ENCODE measurements at regions not wholly inside any gene's neighbourhood (a gene's known extent, or its start where the extent isn't known, plus 50 kb on each side); places are given as distances from the start of the nearest gene placed in this dataset.

DNA sequence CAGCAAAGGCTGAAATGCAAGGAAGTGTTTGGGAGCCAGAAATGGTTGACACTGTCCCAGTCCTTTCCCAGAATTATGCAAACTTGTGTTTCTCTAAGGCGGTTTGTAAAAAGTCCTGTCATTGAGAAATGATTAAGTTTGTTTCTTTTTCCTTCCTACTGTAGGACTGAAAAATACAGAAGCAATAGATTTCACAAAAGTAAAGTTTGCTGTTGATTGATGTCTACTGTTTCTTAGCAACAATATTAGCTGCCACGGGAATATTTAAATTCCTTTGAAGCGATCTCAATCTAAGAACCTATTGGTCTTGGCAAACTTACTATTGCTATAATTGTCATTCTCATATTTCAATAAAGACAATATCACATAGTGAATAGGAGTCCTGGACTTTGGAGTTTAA, 100.7 kb upstream of the IL12A start:
- TF ChIP-seq, protein P1, sequence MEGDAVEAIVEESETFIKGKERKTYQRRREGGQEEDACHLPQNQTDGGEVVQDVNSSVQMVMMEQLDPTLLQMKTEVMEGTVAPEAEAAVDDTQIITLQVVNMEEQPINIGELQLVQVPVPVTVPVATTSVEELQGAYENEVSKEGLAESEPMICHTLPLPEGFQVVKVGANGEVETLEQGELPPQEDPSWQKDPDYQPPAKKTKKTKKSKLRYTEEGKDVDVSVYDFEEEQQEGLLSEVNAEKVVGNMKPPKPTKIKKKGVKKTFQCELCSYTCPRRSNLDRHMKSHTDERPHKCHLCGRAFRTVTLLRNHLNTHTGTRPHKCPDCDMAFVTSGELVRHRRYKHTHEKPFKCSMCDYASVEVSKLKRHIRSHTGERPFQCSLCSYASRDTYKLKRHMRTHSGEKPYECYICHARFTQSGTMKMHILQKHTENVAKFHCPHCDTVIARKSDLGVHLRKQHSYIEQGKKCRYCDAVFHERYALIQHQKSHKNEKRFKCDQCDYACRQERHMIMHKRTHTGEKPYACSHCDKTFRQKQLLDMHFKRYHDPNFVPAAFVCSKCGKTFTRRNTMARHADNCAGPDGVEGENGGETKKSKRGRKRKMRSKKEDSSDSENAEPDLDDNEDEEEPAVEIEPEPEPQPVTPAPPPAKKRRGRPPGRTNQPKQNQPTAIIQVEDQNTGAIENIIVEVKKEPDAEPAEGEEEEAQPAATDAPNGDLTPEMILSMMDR (IDR thresholded peaks at IDR 0.05; ENCODE audit: insufficient read depth, low read length, poor library complexity, severe bottlenecking) = no peak
- no peaks in the 10 kb centered on the region for H3K27me3 ChIP-seq (ENCODE audit: control insufficient read depth, insufficient read depth, low read length)
- H3K36me3 ChIP-seq (ENCODE audit: control insufficient read depth, insufficient read depth, low read length) = no peaks in the 10 kb centered on the region
- no peak overlapping the region for H3K4me3 ChIP-seq (ENCODE audit: low read depth, low read length)
- no peak for DNase-seq (ENCODE audit: low read depth)

- H3K4me3 ChIP-seq (ENCODE audit: low read depth, low read length) = no peak overlapping the region
- DNase-seq (ENCODE audit: low read depth) = no peak
- TF ChIP-seq, protein P1 (IDR thresholded peaks at IDR 0.05; ENCODE audit: insufficient read depth, low read length, poor library complexity, severe bottlenecking) = no peak
- no peaks in the 10 kb centered on the region for H3K27me3 ChIP-seq (ENCODE audit: control insufficient read depth, insufficient read depth, low read length)
- H3K36me3 ChIP-seq (ENCODE audit: control insufficient read depth, insufficient read depth, low read length) = peaks cover 1% of the 10 kb centered on the region
Measured at GRCh38 chr3:159892171-159892795, 96.4 kb upstream of the IL12A start.

- TF ChIP-seq, protein P1 (IDR thresholded peaks at IDR 0.05; ENCODE audit: insufficient read depth, low read length, poor library complexity, severe bottlenecking) = no peak
- Histone ChIP-seq H3K4me3 (ENCODE audit: low read depth, low read length) (no peak overlapping the region), H3K36me3 (ENCODE audit: control insufficient read depth, insufficient read depth, low read length) (peaks cover 1% of the 10 kb centered on the region), H3K27me3 (ENCODE audit: control insufficient read depth, insufficient read depth, low read length) (no peaks in the 10 kb centered on the region)
- no peak for DNase-seq (ENCODE audit: low read depth)
Measured at GRCh38 chr3:159892801-159893200, 95.8 kb upstream of the IL12A start.

DNA sequence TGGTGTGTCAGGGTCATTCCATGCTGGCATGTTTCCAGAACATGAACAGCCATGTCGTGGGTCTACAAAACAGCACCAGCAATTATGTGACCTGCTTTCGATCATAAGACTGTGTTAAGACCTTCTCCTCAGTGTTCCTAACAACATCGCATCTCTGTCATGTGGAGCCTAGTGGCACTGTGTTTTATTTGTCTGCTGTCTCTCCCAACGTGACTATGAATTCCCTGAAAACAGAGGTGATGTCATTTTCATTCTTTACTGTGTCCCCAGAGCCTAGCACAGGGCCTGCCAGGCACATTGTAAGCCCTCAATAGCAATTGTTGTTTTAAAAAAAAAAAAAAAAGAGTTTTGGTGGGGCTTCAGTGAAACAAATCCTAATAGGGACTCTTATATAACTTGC, 94.2 kb upstream of the IL12A start:
- TF ChIP-seq, protein P1 (IDR thresholded peaks at IDR 0.05; ENCODE audit: insufficient read depth, low read length, poor library complexity, severe bottlenecking) = no peak
- Histone ChIP-seq H3K36me3 (ENCODE audit: control insufficient read depth, insufficient read depth, low read length) (peaks cover 1% of the 10 kb centered on the region), H3K4me3 (ENCODE audit: low read depth, low read length) (no peak overlapping the region), H3K27me3 (ENCODE audit: control insufficient read depth, insufficient read depth, low read length) (no peaks in the 10 kb centered on the region)
- no peak for DNase-seq (ENCODE audit: low read depth)

DNA sequence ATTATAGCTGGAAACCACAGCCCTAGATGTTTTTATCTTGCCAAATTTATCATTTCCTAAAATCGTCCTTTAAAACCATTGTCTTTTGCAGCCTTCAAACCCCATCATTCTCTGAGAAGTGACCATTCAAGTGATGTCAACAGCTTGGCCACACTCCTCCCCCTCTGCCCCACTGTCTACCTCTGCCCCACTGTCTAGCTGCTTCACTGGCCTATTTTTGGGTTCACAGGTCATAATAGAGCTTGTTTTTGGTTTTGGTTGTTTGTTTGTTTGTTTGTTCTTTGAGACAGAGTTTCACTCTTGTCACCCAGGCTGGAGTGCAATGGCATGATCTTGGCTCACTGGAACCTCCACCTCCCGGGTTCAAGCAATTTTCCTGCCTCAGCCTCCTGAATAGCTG, 93.2 kb upstream of the IL12A start:
- TF ChIP-seq, protein P1 (IDR thresholded peaks at IDR 0.05; ENCODE audit: insufficient read depth, low read length, poor library complexity, severe bottlenecking) = no peak
- Histone ChIP-seq H3K4me3 (ENCODE audit: low read depth, low read length) (no peak overlapping the region), H3K36me3 (ENCODE audit: control insufficient read depth, insufficient read depth, low read length) (peaks cover 1% of the 10 kb centered on the region), H3K27me3 (ENCODE audit: control insufficient read depth, insufficient read depth, low read length) (no peaks in the 10 kb centered on the region)
- no peak for DNase-seq (ENCODE audit: low read depth)

- H3K36me3 ChIP-seq (ENCODE audit: control insufficient read depth, insufficient read depth, low read length) = peaks cover 1% of the 10 kb centered on the region
- TF ChIP-seq, protein P1 (IDR thresholded peaks at IDR 0.05; ENCODE audit: insufficient read depth, low read length, poor library complexity, severe bottlenecking) = no peak
- no peak overlapping the region for H3K4me3 ChIP-seq (ENCODE audit: low read depth, low read length)
- no peak for DNase-seq (ENCODE audit: low read depth)
- no peaks in the 10 kb centered on the region for H3K27me3 ChIP-seq (ENCODE audit: control insufficient read depth, insufficient read depth, low read length)
Measured at GRCh38 chr3:159896543-159896942, 92.1 kb upstream of the IL12A start.
